ENCODE measurements at regions not wholly inside any gene's neighbourhood (a gene's known extent, or its start where the extent isn't known, plus 50 kb on each side); places are given as distances from the start of the nearest gene placed in this dataset.

DNA sequence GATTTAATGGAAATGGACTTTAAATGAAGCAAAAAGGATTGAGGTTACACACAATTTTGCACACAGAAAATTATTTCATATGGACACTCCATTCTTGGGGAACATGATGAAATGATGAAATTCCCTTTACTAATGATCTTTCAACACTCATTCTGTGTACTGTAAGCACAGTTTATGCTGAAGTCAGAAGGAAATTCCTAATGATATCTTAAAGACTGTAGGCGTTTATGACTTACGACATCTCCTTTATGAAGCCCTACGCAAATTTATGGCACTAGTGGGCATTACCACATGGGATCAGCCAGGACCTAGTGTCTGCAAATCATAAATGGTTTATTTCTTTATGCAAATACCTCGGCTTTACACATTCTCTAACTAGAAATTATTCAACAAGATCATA is 97.9 kb upstream of the SOX5 start:
- TF ChIP-seq, protein P1, sequence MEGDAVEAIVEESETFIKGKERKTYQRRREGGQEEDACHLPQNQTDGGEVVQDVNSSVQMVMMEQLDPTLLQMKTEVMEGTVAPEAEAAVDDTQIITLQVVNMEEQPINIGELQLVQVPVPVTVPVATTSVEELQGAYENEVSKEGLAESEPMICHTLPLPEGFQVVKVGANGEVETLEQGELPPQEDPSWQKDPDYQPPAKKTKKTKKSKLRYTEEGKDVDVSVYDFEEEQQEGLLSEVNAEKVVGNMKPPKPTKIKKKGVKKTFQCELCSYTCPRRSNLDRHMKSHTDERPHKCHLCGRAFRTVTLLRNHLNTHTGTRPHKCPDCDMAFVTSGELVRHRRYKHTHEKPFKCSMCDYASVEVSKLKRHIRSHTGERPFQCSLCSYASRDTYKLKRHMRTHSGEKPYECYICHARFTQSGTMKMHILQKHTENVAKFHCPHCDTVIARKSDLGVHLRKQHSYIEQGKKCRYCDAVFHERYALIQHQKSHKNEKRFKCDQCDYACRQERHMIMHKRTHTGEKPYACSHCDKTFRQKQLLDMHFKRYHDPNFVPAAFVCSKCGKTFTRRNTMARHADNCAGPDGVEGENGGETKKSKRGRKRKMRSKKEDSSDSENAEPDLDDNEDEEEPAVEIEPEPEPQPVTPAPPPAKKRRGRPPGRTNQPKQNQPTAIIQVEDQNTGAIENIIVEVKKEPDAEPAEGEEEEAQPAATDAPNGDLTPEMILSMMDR (IDR thresholded peaks at IDR 0.05), result no peak
- TF ChIP-seq GABPB1 (CRISPR knock-in tag; IDR thresholded peaks at IDR 0.05) (no peak), ZNF423 (CRISPR knock-in tag; IDR thresholded peaks at IDR 0.05) (no peak), TEAD4 (CRISPR knock-in tag; IDR thresholded peaks at IDR 0.05) (no peak), ZNF138 (CRISPR knock-in tag; conservative IDR thresholded peaks at IDR 0.05) (no peak)
- TF ChIP-seq, protein P2, sequence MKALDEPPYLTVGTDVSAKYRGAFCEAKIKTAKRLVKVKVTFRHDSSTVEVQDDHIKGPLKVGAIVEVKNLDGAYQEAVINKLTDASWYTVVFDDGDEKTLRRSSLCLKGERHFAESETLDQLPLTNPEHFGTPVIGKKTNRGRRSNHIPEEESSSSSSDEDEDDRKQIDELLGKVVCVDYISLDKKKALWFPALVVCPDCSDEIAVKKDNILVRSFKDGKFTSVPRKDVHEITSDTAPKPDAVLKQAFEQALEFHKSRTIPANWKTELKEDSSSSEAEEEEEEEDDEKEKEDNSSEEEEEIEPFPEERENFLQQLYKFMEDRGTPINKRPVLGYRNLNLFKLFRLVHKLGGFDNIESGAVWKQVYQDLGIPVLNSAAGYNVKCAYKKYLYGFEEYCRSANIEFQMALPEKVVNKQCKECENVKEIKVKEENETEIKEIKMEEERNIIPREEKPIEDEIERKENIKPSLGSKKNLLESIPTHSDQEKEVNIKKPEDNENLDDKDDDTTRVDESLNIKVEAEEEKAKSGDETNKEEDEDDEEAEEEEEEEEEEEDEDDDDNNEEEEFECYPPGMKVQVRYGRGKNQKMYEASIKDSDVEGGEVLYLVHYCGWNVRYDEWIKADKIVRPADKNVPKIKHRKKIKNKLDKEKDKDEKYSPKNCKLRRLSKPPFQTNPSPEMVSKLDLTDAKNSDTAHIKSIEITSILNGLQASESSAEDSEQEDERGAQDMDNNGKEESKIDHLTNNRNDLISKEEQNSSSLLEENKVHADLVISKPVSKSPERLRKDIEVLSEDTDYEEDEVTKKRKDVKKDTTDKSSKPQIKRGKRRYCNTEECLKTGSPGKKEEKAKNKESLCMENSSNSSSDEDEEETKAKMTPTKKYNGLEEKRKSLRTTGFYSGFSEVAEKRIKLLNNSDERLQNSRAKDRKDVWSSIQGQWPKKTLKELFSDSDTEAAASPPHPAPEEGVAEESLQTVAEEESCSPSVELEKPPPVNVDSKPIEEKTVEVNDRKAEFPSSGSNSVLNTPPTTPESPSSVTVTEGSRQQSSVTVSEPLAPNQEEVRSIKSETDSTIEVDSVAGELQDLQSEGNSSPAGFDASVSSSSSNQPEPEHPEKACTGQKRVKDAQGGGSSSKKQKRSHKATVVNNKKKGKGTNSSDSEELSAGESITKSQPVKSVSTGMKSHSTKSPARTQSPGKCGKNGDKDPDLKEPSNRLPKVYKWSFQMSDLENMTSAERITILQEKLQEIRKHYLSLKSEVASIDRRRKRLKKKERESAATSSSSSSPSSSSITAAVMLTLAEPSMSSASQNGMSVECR (CRISPR knock-in tag; IDR thresholded peaks at IDR 0.05; ENCODE audit: borderline replicate concordance), result no peak
- TF ChIP-seq, protein P3, sequence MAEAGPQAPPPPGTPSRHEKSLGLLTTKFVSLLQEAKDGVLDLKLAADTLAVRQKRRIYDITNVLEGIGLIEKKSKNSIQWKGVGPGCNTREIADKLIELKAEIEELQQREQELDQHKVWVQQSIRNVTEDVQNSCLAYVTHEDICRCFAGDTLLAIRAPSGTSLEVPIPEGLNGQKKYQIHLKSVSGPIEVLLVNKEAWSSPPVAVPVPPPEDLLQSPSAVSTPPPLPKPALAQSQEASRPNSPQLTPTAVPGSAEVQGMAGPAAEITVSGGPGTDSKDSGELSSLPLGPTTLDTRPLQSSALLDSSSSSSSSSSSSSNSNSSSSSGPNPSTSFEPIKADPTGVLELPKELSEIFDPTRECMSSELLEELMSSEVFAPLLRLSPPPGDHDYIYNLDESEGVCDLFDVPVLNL (CRISPR knock-in tag; IDR thresholded peaks at IDR 0.05; ENCODE audit: borderline replicate concordance, low read depth), result no peak
- TF ChIP-seq, protein P4, sequence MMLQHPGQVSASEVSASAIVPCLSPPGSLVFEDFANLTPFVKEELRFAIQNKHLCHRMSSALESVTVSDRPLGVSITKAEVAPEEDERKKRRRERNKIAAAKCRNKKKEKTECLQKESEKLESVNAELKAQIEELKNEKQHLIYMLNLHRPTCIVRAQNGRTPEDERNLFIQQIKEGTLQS (CRISPR knock-in tag; conservative IDR thresholded peaks at IDR 0.05), result no peak
- TF ChIP-seq, protein P5, sequence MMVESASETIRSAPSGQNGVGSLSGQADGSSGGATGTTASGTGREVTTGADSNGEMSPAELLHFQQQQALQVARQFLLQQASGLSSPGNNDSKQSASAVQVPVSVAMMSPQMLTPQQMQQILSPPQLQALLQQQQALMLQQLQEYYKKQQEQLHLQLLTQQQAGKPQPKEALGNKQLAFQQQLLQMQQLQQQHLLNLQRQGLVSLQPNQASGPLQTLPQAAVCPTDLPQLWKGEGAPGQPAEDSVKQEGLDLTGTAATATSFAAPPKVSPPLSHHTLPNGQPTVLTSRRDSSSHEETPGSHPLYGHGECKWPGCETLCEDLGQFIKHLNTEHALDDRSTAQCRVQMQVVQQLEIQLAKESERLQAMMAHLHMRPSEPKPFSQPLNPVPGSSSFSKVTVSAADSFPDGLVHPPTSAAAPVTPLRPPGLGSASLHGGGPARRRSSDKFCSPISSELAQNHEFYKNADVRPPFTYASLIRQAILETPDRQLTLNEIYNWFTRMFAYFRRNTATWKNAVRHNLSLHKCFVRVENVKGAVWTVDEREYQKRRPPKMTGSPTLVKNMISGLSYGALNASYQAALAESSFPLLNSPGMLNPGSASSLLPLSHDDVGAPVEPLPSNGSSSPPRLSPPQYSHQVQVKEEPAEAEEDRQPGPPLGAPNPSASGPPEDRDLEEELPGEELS (CRISPR knock-in tag; IDR thresholded peaks at IDR 0.05), result no peak
- TF ChIP-seq, protein P6, sequence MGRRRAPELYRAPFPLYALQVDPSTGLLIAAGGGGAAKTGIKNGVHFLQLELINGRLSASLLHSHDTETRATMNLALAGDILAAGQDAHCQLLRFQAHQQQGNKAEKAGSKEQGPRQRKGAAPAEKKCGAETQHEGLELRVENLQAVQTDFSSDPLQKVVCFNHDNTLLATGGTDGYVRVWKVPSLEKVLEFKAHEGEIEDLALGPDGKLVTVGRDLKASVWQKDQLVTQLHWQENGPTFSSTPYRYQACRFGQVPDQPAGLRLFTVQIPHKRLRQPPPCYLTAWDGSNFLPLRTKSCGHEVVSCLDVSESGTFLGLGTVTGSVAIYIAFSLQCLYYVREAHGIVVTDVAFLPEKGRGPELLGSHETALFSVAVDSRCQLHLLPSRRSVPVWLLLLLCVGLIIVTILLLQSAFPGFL (CRISPR knock-in tag; IDR thresholded peaks at IDR 0.05; ENCODE audit: borderline replicate concordance), result no peak
- TF ChIP-seq, protein P7, sequence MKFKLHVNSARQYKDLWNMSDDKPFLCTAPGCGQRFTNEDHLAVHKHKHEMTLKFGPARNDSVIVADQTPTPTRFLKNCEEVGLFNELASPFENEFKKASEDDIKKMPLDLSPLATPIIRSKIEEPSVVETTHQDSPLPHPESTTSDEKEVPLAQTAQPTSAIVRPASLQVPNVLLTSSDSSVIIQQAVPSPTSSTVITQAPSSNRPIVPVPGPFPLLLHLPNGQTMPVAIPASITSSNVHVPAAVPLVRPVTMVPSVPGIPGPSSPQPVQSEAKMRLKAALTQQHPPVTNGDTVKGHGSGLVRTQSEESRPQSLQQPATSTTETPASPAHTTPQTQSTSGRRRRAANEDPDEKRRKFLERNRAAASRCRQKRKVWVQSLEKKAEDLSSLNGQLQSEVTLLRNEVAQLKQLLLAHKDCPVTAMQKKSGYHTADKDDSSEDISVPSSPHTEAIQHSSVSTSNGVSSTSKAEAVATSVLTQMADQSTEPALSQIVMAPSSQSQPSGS (CRISPR knock-in tag; IDR thresholded peaks at IDR 0.05; ENCODE audit: borderline replicate concordance, low read depth), result no peak
- TF ChIP-seq, protein P8, sequence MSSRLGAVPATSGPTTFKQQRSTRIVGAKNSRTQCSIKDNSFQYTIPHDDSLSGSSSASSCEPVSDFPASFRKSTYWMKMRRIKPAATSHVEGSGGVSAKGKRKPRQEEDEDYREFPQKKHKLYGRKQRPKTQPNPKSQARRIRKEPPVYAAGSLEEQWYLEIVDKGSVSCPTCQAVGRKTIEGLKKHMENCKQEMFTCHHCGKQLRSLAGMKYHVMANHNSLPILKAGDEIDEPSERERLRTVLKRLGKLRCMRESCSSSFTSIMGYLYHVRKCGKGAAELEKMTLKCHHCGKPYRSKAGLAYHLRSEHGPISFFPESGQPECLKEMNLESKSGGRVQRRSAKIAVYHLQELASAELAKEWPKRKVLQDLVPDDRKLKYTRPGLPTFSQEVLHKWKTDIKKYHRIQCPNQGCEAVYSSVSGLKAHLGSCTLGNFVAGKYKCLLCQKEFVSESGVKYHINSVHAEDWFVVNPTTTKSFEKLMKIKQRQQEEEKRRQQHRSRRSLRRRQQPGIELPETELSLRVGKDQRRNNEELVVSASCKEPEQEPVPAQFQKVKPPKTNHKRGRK (CRISPR knock-in tag; IDR thresholded peaks at IDR 0.05; ENCODE audit: borderline replicate concordance), result no peak

Data from WTC11 (cell line).